NCI-H510A (cell line): ENCODE measurements at regions not wholly inside any gene's neighbourhood (a gene's known extent, or its start where the extent isn't known, plus 50 kb on each side); places are given as distances from the start of the nearest gene placed in this dataset.

Experiments used
- DNase-seq: peaks from one replicate; lab custom pipeline; 2025; lab: John Stamatoyannopoulos, UW

DNA sequence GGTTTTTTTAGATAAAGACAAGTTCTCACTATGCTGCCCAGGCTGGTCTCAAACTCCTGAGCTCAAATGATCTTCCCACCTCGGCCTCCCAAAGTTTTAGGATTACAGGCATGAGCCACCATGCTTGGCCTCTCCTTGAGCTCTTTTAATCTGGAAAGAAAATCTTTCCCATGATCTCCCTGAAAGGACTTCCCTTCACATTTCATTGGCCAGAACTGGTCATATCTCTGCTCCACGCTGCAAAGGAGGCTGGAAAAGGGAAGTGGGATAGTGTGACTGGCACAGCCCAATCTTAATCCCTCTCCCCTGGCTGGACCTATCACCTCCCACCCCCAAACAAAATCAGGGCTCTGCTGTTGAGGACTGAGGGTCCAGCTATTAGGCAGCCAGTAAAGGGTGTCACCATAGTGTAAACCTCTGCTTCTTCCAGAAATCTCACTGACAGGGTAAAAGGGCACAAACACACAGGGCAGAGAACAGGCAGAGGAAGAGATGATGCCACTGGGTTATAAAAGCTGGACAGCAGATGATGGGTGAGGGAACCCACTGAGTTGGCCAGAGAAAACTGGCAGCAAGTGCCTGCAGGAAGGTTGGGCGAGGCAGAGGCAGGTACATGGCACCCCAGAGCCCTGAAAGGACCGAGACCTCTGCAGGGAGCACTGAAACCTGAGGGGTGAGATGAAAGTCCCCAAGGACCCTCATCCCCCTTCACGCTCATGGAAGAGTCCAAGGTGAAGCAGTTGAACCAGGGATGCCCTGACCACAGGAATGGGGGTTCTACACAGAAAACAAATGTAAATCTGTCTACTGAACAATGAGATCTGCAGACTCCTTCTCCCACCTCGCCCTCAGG is 83.1 kb upstream of the PTPN1 start:
- no peak for DNase-seq

GRCh38 chr20:50427719-50428083 is 82.5 kb upstream of the PTPN1 start:
- DNase-seq, result no peak

DNA sequence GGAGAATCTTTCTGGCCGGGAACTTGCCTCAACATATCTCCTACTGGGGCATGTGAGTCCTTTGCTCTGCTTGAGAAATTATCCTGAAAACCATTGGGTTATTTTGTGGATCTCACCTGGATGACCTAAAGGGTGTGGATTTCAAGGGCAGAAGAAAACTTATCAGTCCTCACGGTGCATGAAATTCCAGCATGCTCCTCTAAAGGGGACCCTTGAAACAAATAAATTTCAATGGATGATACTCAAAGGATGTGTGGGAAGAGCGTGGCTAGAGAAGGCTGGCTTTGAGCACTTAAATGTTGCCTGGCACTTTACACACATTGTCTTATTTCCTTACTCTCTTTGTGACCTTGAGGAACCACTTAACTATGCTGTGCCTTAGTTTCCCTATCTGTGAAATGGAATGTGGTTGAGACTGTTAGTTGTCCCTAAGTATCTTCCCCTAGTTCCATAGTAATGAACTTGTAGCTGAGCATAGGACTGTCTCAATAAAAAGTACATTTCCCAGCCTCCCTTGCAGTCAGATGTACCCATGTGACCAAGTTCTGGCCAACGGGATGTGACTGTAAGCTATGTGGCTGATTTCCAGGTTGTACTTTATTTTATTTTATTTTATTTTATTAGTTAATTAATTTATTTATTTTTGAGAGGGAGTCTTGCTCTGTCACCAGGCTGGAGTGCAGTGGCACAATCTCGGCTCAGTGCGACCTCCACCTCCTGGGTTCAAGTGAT is 81.9 kb upstream of the PTPN1 start:
- DNase-seq, result no peak

DNA sequence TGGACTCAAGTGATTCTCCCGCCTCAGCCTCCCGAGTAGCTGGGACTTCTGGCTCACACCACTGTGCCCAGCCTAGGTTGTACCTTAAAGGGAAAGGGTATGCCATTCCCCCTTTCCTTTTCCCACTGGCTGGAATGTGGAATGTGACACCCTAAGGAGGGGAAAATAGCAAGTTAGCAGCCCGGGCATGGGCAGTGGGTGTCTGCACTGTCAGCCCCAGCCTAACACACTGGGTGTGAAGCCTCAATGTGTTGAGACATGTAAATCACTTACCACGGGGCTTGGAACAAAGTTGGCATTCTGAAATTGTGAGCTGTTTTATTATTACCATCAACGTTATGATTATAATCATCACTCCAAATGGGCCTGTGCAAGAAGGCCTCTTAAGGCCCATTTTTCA is 80.8 kb upstream of the PTPN1 start:
- no peak for DNase-seq

- no peak for DNase-seq
Measured at GRCh38 chr20:50431066-50431450, 79.1 kb upstream of the PTPN1 start.

DNA sequence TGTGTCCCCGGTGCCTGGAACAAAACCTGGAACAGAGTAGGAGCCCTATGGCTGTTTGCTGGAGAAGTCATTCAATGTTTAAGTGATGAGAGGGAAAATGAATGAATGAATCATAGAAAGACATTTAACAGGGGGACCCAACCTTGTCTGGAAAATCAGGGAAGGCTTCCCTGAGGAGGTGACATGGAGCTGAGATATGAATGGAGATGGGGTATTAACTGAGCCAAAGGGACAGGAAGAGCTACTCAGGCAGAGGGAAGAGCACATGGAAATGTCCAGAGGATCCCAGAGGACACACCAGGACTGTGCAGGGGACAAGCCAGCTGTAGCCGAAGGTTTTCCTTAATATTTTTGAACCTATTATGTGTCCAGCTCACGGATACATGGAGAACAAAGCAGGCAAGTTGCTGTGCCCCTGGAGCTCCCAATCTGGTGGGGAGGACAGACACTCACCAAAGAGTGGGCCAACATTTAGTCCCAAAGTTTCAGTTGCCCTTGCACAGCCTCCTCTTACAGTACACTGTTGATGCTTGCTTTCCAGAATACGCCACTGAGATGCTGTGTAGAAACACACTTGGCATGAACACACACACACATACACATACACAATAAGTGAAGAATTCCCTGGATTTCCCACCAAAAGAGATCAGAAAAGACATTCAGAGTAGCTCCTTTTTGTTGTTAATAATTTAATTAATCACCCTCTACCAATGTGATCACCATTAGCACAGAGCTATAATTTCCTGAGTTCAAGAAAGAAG is 77.0 kb upstream of the PTPN1 start:
- DNase-seq, result no peak

GRCh38 chr20:50434321-50434652 is 75.9 kb upstream of the PTPN1 start:
- no peak for DNase-seq

DNA sequence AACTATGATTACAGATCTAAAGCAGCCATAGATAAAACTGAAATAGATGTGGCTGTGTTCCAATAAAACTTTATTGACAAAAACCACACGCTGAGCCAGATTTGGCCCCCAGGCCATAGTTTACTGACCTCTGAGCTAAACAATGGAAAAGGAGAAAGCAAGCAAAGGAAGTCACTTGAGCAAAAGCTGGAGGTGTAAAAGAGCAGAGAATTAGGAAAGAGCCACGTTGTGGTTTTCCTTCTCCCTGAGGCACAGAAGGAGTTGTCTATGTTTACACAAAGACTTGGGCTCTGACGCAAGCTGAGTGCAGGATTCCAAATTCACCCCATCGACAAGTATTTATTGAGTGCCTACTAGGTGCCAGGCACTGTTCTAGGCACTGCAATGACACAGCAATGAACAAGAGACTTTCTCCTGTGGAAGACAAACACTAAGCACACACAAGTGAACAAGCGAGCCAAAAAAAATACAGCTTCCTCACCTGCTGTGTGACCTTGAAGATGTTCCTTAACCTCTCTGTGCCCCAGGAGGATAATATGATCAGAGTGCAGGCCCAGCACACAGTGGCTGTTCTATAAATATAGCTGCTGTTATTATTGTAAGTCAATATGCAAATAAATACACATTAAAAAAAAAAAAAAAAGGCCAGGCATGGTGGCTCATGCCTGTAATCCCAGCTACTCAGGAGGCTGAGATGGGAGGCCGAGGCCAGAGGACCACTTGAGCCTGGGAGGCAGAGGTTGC is 75.4 kb upstream of the PTPN1 start:
- DNase-seq, result no peak

GRCh38 chr20:50435397-50436051 is 74.7 kb upstream of the PTPN1 start:
- no peak for DNase-seq

DNA sequence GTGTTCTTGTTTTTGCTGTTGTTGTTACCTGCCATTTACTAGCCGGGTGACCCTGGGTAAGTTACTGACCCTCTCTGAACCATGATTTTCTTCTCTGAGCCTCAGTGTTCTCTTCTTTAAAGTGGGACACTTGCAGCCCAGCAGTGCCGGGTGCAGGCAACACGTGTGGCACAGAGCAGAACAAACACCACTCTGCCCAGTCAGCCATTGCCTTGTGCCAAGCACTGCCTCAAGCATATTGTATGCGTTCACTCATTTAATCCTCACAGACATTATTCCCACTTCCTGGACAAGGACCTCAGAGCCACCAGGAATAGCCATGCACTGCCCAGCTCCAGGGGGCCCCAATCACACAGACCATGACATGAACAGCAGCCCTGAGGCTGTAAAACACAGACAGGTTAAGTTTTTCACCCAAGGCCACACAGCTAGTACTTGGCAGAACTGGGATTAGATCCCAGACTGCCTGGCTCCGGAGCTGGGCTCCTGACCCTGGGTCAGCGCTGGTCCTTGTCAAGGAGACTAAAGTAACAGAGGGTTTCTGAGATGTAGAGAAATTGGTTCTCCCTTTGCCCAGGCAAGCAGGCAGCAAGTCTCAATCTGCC is 74.0 kb upstream of the PTPN1 start:
- DNase-seq, result no peak

- no peak for DNase-seq
Measured at GRCh38 chr20:50436696-50437095, 73.5 kb upstream of the PTPN1 start.

- DNase-seq, result no peak
Measured at GRCh38 chr20:50438986-50439407, 71.2 kb upstream of the PTPN1 start.

DNA sequence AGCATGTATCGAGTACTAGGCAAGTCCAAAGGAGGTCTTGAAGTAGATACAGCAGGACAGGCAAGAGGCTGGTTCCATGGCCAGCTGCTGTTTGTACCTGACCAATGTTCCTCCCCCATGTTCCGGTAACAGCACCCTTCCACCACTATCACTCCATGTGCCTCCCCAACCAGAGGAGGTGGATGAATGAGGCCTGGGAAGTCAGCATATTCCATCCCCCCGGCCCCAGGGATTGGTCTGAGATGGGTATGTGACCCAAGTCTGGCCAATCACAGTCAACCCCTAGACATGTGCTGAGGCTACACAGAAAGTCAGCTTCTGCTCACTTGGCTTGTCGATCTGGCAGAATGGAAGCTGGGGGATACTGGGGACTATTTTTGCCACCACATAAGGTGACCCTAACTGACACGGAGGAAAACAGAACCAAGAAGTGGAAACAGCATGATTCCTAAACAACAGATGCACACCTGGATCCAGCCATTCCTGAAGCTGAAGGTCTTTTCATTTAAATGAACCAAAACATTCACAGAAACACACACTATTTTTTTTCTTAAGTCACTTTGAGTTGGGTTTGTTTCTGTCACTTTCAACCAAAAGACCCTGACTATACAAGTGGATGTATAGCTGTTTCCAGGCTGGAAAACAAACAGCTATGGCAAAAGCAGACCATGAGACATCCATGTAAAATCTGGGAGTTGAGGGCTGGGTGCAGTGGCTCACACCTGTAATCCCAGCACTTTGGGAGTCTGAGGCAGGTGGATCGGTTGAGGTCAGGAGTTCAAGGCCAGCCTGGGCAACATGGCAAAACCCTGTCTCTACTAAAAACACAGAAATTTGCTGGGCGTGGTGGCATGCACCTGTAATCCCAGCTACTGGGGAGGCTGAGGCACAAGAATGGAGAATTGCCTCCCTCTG is 70.4 kb upstream of the PTPN1 start:
- DNase-seq, result no peak

- no peak for DNase-seq
Measured at GRCh38 chr20:50442512-50442911, 67.7 kb upstream of the PTPN1 start.

GRCh38 chr20:50445354-50446151 is 64.6 kb upstream of the PTPN1 start:
- no peak for DNase-seq

DNA sequence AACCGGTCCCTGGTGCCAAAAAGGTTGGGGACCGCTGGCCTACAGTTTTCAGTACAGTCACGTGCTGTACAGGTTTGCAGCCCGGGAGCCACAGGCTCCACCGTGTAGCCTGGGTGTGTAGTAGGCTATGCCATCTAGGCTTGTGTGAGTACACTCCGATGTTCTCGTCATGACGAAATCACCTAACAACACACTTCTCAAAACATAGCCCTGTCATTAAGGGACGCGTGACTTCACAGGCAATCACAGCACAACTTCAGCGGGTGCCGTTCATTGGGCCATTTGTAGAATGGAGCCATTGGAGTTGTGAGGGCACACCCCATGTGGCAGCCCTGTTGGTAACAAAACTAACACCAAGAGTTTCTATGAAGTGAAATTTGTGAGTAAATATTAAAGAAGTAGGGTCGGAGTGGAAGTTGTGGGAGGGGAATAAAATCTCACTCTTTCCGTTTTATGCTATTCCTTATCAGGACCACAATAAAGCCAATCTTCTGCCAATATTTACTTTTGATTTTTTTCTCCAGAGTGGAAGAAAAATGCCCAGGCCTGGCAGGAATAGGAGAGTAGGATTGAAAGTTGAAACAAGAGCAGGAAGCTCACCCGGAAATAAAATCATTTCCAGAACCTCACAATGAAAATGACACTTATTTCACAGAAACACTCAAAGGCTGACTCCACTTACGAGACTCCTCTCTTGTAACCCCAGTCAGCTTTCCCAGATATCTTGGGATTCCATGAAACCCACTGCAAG is 63.7 kb upstream of the PTPN1 start:
- no peak for DNase-seq

GRCh38 chr20:50447102-50447804 is 62.9 kb upstream of the PTPN1 start:
- DNase-seq, result no peak

GRCh38 chr20:50447817-50448216 is 62.4 kb upstream of the PTPN1 start:
- DNase-seq, result no peak
